ENCODE measurements at regions not wholly inside any gene's neighbourhood (a gene's known extent, or its start where the extent isn't known, plus 50 kb on each side); places are given as distances from the start of the nearest gene placed in this dataset.

DNA sequence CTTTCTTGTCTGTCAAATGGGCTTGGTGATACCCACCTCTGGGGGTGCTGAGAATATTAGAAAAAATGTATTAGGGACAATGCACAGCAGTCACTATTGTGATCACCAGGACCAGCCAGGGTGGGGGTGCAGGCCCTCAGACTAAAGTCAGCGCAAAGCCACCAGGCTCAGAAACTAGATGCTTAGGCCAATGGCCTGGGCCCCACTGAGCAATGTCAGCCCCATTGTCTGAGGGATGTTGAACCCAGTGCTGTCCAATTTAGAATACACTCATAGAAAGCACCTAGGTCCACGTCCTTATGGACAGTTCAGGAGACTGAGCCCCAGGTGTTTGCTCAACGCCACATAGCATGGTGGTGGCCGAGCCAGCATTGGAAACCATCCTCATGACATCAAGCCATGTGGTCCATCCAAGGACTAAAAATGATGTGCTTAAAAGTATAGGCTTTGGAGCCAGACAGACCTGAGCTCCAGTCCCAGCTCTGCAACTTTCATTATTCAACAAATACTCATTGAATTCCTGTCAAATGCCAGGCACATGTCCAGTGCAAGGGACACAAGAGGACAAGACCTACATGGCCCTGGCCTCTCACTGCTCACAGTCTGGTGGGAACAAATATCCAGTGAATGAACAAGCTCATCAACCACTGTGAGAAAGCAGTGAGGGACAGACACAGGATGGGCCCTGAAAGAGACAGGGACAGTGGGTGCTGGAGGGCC is 273.8 kb downstream of the MATN1 start:
- H3K36me3 ChIP-seq (replicated peaks in 1 of 2; ENCODE audit: control insufficient read depth in 1 of 2, insufficient read depth in 2 of 2, low read length in 2 of 2), result no peaks in the 10 kb centered on the region
- no peak overlapping the region for H3K4me2 ChIP-seq (ENCODE audit: low read depth, low read length)
- H3K27me3 ChIP-seq (ENCODE audit: control insufficient read depth in 1 of 2, insufficient read depth in 2 of 2, low read length in 2 of 2), result no peaks in the 10 kb centered on the region
- 86% methylated on average over 1 of the region's 4 CpGs for WGBS (ENCODE audit: low lambda C conversion rate)
- ChIA-PET POLR2A (no interaction called here), CTCF (ENCODE audit: low intra/inter-chr PET ratio, low total read pairs) (no interaction called here)
- no peaks in the 10 kb centered on the region for H3K9me3 ChIP-seq (ENCODE audit: low read length)
- BruUV-seq (replicated peaks), result no TSS peak
- H3K4me3 ChIP-seq (replicated peaks in 1 of 3; ENCODE audit: insufficient read depth in 1 of 3, low read depth in 2 of 3, low read length in 3 of 3), result no peak overlapping the region
- no peaks in the 10 kb centered on the region for H4K20me1 ChIP-seq (ENCODE audit: insufficient read depth, low read length)
- no peak overlapping the region for H3K9ac ChIP-seq (ENCODE audit: insufficient read depth, low read depth, low read length)
- in situ Hi-C loops (cut with HindIII; ENCODE audit: extremely low pct_ligation_motif_present, low pct_unique_long_range_greater_than_20kb) (no loop called here), intact Hi-C loops (cut with micrococcal nuclease; ENCODE audit: unreplicated experiment) (no loop called here)
- DNase-seq (ENCODE audit: low spot score) (no peak), FAIRE-seq (no peak), ATAC-seq (no peak)
- no peaks in the 10 kb centered on the region for H3K4me1 ChIP-seq (ENCODE audit: insufficient read depth, low read length)
- TF ChIP-seq, protein P1, sequence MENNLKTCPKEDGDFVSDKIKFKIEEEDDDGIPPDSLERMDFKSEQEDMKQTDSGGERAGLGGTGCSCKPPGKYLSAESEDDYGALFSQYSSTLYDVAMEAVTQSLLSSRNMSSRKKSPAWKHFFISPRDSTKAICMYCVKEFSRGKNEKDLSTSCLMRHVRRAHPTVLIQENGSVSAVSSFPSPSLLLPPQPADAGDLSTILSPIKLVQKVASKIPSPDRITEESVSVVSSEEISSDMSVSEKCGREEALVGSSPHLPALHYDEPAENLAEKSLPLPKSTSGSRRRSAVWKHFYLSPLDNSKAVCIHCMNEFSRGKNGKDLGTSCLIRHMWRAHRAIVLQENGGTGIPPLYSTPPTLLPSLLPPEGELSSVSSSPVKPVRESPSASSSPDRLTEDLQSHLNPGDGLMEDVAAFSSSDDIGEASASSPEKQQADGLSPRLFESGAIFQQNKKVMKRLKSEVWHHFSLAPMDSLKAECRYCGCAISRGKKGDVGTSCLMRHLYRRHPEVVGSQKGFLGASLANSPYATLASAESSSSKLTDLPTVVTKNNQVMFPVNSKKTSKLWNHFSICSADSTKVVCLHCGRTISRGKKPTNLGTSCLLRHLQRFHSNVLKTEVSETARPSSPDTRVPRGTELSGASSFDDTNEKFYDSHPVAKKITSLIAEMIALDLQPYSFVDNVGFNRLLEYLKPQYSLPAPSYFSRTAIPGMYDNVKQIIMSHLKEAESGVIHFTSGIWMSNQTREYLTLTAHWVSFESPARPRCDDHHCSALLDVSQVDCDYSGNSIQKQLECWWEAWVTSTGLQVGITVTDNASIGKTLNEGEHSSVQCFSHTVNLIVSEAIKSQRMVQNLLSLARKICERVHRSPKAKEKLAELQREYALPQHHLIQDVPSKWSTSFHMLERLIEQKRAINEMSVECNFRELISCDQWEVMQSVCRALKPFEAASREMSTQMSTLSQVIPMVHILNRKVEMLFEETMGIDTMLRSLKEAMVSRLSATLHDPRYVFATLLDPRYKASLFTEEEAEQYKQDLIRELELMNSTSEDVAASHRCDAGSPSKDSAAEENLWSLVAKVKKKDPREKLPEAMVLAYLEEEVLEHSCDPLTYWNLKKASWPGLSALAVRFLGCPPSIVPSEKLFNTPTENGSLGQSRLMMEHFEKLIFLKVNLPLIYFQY (CRISPR knock-in tag; IDR thresholded peaks at IDR 0.05; ENCODE audit: borderline replicate concordance), result no peak
- TF ChIP-seq SCMH1 (CRISPR knock-in tag; IDR thresholded peaks at IDR 0.05; ENCODE audit: borderline replicate concordance), result no peak
- TF ChIP-seq NFE2L2 (IDR thresholded peaks at IDR 0.05; ENCODE audit: low read length), result no peak
- TF ChIP-seq SMAD9 (CRISPR knock-in tag; IDR thresholded peaks at IDR 0.05), result no peak
- no peak for TF ChIP-seq SNRNP70 (IDR thresholded peaks at IDR 0.05; ENCODE audit: low read depth, low read length)
- TF ChIP-seq, protein P2, sequence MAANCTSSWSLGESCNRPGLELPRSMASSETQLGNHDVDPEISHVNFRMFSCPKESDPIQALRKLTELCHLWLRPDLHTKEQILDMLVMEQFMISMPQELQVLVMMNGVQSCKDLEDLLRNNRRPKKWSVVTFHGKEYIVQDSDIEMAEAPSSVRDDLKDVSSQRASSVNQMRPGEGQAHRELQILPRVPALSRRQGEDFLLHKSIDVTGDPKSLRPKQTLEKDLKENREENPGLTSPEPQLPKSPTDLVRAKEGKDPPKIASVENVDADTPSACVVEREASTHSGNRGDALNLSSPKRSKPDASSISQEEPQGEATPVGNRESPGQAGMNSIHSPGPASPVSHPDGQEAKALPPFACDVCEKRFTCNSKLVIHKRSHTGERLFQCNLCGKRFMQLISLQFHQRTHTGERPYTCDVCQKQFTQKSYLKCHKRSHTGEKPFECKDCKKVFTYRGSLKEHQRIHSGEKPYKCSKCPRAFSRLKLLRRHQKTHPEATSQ (CRISPR knock-in tag; IDR thresholded peaks at IDR 0.05; ENCODE audit: borderline replicate concordance), result no peak
- TF ChIP-seq THYN1 (CRISPR knock-in tag; IDR thresholded peaks at IDR 0.05; ENCODE audit: borderline replicate concordance, low read depth), result no peak
- TF ChIP-seq, protein P3, sequence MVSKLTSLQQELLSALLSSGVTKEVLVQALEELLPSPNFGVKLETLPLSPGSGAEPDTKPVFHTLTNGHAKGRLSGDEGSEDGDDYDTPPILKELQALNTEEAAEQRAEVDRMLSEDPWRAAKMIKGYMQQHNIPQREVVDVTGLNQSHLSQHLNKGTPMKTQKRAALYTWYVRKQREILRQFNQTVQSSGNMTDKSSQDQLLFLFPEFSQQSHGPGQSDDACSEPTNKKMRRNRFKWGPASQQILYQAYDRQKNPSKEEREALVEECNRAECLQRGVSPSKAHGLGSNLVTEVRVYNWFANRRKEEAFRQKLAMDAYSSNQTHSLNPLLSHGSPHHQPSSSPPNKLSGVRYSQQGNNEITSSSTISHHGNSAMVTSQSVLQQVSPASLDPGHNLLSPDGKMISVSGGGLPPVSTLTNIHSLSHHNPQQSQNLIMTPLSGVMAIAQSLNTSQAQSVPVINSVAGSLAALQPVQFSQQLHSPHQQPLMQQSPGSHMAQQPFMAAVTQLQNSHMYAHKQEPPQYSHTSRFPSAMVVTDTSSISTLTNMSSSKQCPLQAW (CRISPR knock-in tag; IDR thresholded peaks at IDR 0.05), result no peak
- TF ChIP-seq SMARCE1 (IDR thresholded peaks at IDR 0.05; ENCODE audit: borderline replicate concordance), result no peak
- no peak for TF ChIP-seq AKAP8 (CRISPR knock-in tag; IDR thresholded peaks at IDR 0.05)
- no peak for TF ChIP-seq PCBP2 (optimal IDR thresholded peaks at IDR 0.05; ENCODE audit: low read depth, low read length, poor library complexity, severe bottlenecking)
- H3K79me2 ChIP-seq (ENCODE audit: insufficient read depth, low read length), result no peaks in the 10 kb centered on the region
- H2AFZ ChIP-seq (ENCODE audit: low read length), result no peak overlapping the region
- no peak overlapping the region for H3K27ac ChIP-seq (ENCODE audit: extremely low read length, insufficient read depth, low read length)
